ENCODE measurements at regions not wholly inside any gene's neighbourhood (a gene's known extent, or its start where the extent isn't known, plus 50 kb on each side); places are given as distances from the start of the nearest gene placed in this dataset.

DNA sequence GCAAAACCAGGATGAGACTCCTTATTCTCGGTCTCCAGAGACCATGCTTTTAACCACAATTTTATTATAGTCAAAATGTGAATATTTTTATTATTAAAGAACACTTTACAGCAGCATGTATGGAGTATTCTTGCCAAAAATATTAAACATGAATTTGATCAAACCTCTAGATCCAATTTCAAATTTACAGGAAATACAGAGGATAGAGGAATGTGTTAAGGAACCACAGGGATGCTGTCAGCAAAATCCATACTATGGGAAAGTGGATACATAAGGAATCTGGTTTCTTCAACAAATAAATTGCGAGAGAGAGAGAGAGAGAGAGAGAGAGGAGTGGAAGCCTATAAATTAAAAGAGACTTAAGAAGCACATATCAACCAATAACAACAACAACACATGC, 348.2 kb upstream of the NUDT12 start:
- TF ChIP-seq, protein P1, sequence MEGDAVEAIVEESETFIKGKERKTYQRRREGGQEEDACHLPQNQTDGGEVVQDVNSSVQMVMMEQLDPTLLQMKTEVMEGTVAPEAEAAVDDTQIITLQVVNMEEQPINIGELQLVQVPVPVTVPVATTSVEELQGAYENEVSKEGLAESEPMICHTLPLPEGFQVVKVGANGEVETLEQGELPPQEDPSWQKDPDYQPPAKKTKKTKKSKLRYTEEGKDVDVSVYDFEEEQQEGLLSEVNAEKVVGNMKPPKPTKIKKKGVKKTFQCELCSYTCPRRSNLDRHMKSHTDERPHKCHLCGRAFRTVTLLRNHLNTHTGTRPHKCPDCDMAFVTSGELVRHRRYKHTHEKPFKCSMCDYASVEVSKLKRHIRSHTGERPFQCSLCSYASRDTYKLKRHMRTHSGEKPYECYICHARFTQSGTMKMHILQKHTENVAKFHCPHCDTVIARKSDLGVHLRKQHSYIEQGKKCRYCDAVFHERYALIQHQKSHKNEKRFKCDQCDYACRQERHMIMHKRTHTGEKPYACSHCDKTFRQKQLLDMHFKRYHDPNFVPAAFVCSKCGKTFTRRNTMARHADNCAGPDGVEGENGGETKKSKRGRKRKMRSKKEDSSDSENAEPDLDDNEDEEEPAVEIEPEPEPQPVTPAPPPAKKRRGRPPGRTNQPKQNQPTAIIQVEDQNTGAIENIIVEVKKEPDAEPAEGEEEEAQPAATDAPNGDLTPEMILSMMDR (conservative IDR thresholded peaks at IDR 0.05): no peak
- no peak for TF ChIP-seq ZFX (IDR thresholded peaks at IDR 0.05)
